ENCODE measurements at regions not wholly inside any gene's neighbourhood (a gene's known extent, or its start where the extent isn't known, plus 50 kb on each side); places are given as distances from the start of the nearest gene placed in this dataset.

- Histone ChIP-seq H3K4me3 (ENCODE audit: low read depth in 1 of 2, low read length in 2 of 2) (no peak overlapping the region), H3K27me3 (ENCODE audit: control insufficient read depth in 1 of 2, insufficient read depth in 2 of 2, low read length in 2 of 2) (no peaks in the 10 kb centered on the region), H3K9ac (ENCODE audit: low read length) (no peak overlapping the region), H3K4me1 (ENCODE audit: insufficient read depth, low read length) (no peaks in the 10 kb centered on the region), H3K36me3 (ENCODE audit: insufficient read depth, low read length) (no peaks in the 10 kb centered on the region), H3K9me3 (ENCODE audit: low read length) (no peaks in the 10 kb centered on the region), H3K27ac (ENCODE audit: low read depth, low read length) (no peak overlapping the region)
These were observed 140.9 kb upstream of the GPC1 start for GRCh38 chr2:240294514-240294913.

GRCh38 chr2:240295256-240296103 lies 140.0 kb upstream of the GPC1 start:
- Histone ChIP-seq H3K9me3 (ENCODE audit: low read length) (no peaks in the 10 kb centered on the region), H3K27me3 (ENCODE audit: control insufficient read depth in 1 of 2, insufficient read depth in 2 of 2, low read length in 2 of 2) (no peaks in the 10 kb centered on the region), H3K4me3 (ENCODE audit: low read depth in 1 of 2, low read length in 2 of 2) (no peak overlapping the region), H3K9ac (ENCODE audit: low read length) (no peak overlapping the region), H3K4me1 (ENCODE audit: insufficient read depth, low read length) (no peaks in the 10 kb centered on the region), H3K36me3 (ENCODE audit: insufficient read depth, low read length) (no peaks in the 10 kb centered on the region), H3K27ac (ENCODE audit: low read depth, low read length) (no peak overlapping the region)

GRCh38 chr2:240296104-240296406 lies 139.4 kb upstream of the GPC1 start:
- no peaks in the 10 kb centered on the region for H3K36me3 ChIP-seq (ENCODE audit: insufficient read depth, low read length)
- H3K27ac ChIP-seq (ENCODE audit: low read depth, low read length): no peak overlapping the region
- no peaks in the 10 kb centered on the region for H3K27me3 ChIP-seq (ENCODE audit: control insufficient read depth in 1 of 2, insufficient read depth in 2 of 2, low read length in 2 of 2)
- H3K4me3 ChIP-seq (ENCODE audit: low read depth in 1 of 2, low read length in 2 of 2): no peak overlapping the region
- no peaks in the 10 kb centered on the region for H3K9me3 ChIP-seq (ENCODE audit: low read length)
- H3K4me1 ChIP-seq (ENCODE audit: insufficient read depth, low read length): no peaks in the 10 kb centered on the region
- H3K9ac ChIP-seq (ENCODE audit: low read length): no peak overlapping the region

GRCh38 chr2:240296476-240297255 lies 138.8 kb upstream of the GPC1 start:
- Histone ChIP-seq H3K4me1 (ENCODE audit: insufficient read depth, low read length) (no peaks in the 10 kb centered on the region), H3K27me3 (ENCODE audit: control insufficient read depth in 1 of 2, insufficient read depth in 2 of 2, low read length in 2 of 2) (no peaks in the 10 kb centered on the region), H3K36me3 (ENCODE audit: insufficient read depth, low read length) (no peaks in the 10 kb centered on the region), H3K4me3 (ENCODE audit: low read depth in 1 of 2, low read length in 2 of 2) (no peak overlapping the region), H3K9ac (ENCODE audit: low read length) (no peak overlapping the region), H3K9me3 (ENCODE audit: low read length) (no peaks in the 10 kb centered on the region), H3K27ac (ENCODE audit: low read depth, low read length) (no peak overlapping the region)

- H3K27ac ChIP-seq (ENCODE audit: low read depth, low read length): no peak overlapping the region
- no peaks in the 10 kb centered on the region for H3K9me3 ChIP-seq (ENCODE audit: low read length)
- H3K9ac ChIP-seq (ENCODE audit: low read length): no peak overlapping the region
- no peak overlapping the region for H3K4me3 ChIP-seq (ENCODE audit: low read depth in 1 of 2, low read length in 2 of 2)
- H3K27me3 ChIP-seq (ENCODE audit: control insufficient read depth in 1 of 2, insufficient read depth in 2 of 2, low read length in 2 of 2): no peaks in the 10 kb centered on the region
- no peaks in the 10 kb centered on the region for H3K4me1 ChIP-seq (ENCODE audit: insufficient read depth, low read length)
- no peaks in the 10 kb centered on the region for H3K36me3 ChIP-seq (ENCODE audit: insufficient read depth, low read length)
These were observed 138.0 kb upstream of the GPC1 start for GRCh38 chr2:240297256-240298116.

GRCh38 chr2:240298117-240298790 lies 137.2 kb upstream of the GPC1 start:
- Histone ChIP-seq H3K36me3 (ENCODE audit: insufficient read depth, low read length) (no peaks in the 10 kb centered on the region), H3K4me1 (ENCODE audit: insufficient read depth, low read length) (no peaks in the 10 kb centered on the region), H3K9me3 (ENCODE audit: low read length) (no peaks in the 10 kb centered on the region), H3K9ac (ENCODE audit: low read length) (no peak overlapping the region), H3K27me3 (ENCODE audit: control insufficient read depth in 1 of 2, insufficient read depth in 2 of 2, low read length in 2 of 2) (no peaks in the 10 kb centered on the region), H3K4me3 (ENCODE audit: low read depth in 1 of 2, low read length in 2 of 2) (no peak overlapping the region), H3K27ac (ENCODE audit: low read depth, low read length) (no peak overlapping the region)

- Histone ChIP-seq H3K27ac (ENCODE audit: low read depth, low read length) (no peak overlapping the region), H3K4me1 (ENCODE audit: insufficient read depth, low read length) (no peaks in the 10 kb centered on the region), H3K36me3 (ENCODE audit: insufficient read depth, low read length) (no peaks in the 10 kb centered on the region), H3K9ac (ENCODE audit: low read length) (no peak overlapping the region), H3K4me3 (ENCODE audit: low read depth in 1 of 2, low read length in 2 of 2) (no peak overlapping the region), H3K27me3 (ENCODE audit: control insufficient read depth in 1 of 2, insufficient read depth in 2 of 2, low read length in 2 of 2) (no peaks in the 10 kb centered on the region), H3K9me3 (ENCODE audit: low read length) (no peaks in the 10 kb centered on the region)
These were observed 136.4 kb upstream of the GPC1 start for GRCh38 chr2:240298803-240299709.

GRCh38 chr2:240299710-240300068 lies 135.8 kb upstream of the GPC1 start:
- Histone ChIP-seq H3K4me1 (ENCODE audit: insufficient read depth, low read length) (no peaks in the 10 kb centered on the region), H3K9me3 (ENCODE audit: low read length) (no peaks in the 10 kb centered on the region), H3K36me3 (ENCODE audit: insufficient read depth, low read length) (no peaks in the 10 kb centered on the region), H3K27me3 (ENCODE audit: control insufficient read depth in 1 of 2, insufficient read depth in 2 of 2, low read length in 2 of 2) (no peaks in the 10 kb centered on the region), H3K27ac (ENCODE audit: low read depth, low read length) (no peak overlapping the region), H3K4me3 (ENCODE audit: low read depth in 1 of 2, low read length in 2 of 2) (no peak overlapping the region), H3K9ac (ENCODE audit: low read length) (no peak overlapping the region)

- Histone ChIP-seq H3K4me3 (ENCODE audit: low read depth in 1 of 2, low read length in 2 of 2) (no peak overlapping the region), H3K27me3 (ENCODE audit: control insufficient read depth in 1 of 2, insufficient read depth in 2 of 2, low read length in 2 of 2) (no peaks in the 10 kb centered on the region), H3K9me3 (ENCODE audit: low read length) (no peaks in the 10 kb centered on the region), H3K9ac (ENCODE audit: low read length) (no peak overlapping the region), H3K36me3 (ENCODE audit: insufficient read depth, low read length) (no peaks in the 10 kb centered on the region), H3K27ac (ENCODE audit: low read depth, low read length) (no peak overlapping the region), H3K4me1 (ENCODE audit: insufficient read depth, low read length) (no peaks in the 10 kb centered on the region)
These were observed 135.1 kb upstream of the GPC1 start for GRCh38 chr2:240300261-240300821.

- no peak overlapping the region for H3K4me3 ChIP-seq (ENCODE audit: low read depth in 1 of 2, low read length in 2 of 2)
These were observed 134.6 kb upstream of the GPC1 start for GRCh38 chr2:240300840-240301239.

More at GRCh38 chr2:240300840-240301239, 134.6 kb upstream of the GPC1 start:
- Histone ChIP-seq H3K9me3 (ENCODE audit: low read length) (no peaks in the 10 kb centered on the region), H3K36me3 (ENCODE audit: insufficient read depth, low read length) (no peaks in the 10 kb centered on the region), H3K27ac (ENCODE audit: low read depth, low read length) (no peak overlapping the region), H3K9ac (ENCODE audit: low read length) (no peak overlapping the region), H3K27me3 (ENCODE audit: control insufficient read depth in 1 of 2, insufficient read depth in 2 of 2, low read length in 2 of 2) (no peaks in the 10 kb centered on the region), H3K4me1 (ENCODE audit: insufficient read depth, low read length) (no peaks in the 10 kb centered on the region)

Data from muscle layer of colon (tissue), 2 donors.